ENCODE measurements at regions not wholly inside any gene's neighbourhood (a gene's known extent, or its start where the extent isn't known, plus 50 kb on each side); places are given as distances from the start of the nearest gene placed in this dataset.

- H3K4me2 ChIP-seq (ENCODE audit: low read length) = no peak overlapping the region
- no peak overlapping the region for H2AFZ ChIP-seq (ENCODE audit: low read length)
- H3K4me3 ChIP-seq (ENCODE audit: low read depth, low read length, poor library complexity, severe bottlenecking) = no peak overlapping the region
- H3F3A ChIP-seq (ENCODE audit: insufficient read depth, low read length) = no peaks in the 10 kb centered on the region
- no peak overlapping the region for H3K9ac ChIP-seq (ENCODE audit: low read length)
- H3K79me2 ChIP-seq (ENCODE audit: insufficient read depth, low read length) = no peaks in the 10 kb centered on the region
- TF ChIP-seq EZH2 (IDR thresholded peaks at IDR 0.05; ENCODE audit: borderline replicate concordance, low read length) (no peak), CTCF (IDR thresholded peaks at IDR 0.05; ENCODE audit: low read length) (no peak)
- no peaks in the 10 kb centered on the region for H3K36me3 ChIP-seq (ENCODE audit: insufficient read depth, low read length)
- no peak overlapping the region for H3K27ac ChIP-seq (ENCODE audit: low read depth, low read length, poor library complexity, severe bottlenecking)
- no peaks in the 10 kb centered on the region for H3K9me3 ChIP-seq (ENCODE audit: low read length)
- H3K4me1 ChIP-seq (ENCODE audit: insufficient read depth, low read length, severe bottlenecking) = no peaks in the 10 kb centered on the region
- H3K9me2 ChIP-seq (ENCODE audit: low read depth, low read length) = no peaks in the 10 kb centered on the region
- no peaks in the 10 kb centered on the region; the same call in 1 of the 2 replicates for H3K27me3 ChIP-seq (ENCODE audit: insufficient read depth, low read length)
- H4K20me1 ChIP-seq (ENCODE audit: insufficient read depth, low read length) = no peaks in the 10 kb centered on the region
Measured at GRCh38 chr5:2385818-2386217, 365.7 kb downstream of the IRX2 start.

- Histone ChIP-seq H3K36me3 (ENCODE audit: insufficient read depth, low read length) (no peaks in the 10 kb centered on the region), H3K9ac (ENCODE audit: low read length) (no peak overlapping the region), H3K9me3 (ENCODE audit: low read length) (no peaks in the 10 kb centered on the region), H3F3A (ENCODE audit: insufficient read depth, low read length) (no peaks in the 10 kb centered on the region), H3K9me2 (ENCODE audit: low read depth, low read length) (no peaks in the 10 kb centered on the region), H4K20me1 (ENCODE audit: insufficient read depth, low read length) (no peaks in the 10 kb centered on the region), H3K4me1 (ENCODE audit: insufficient read depth, low read length, severe bottlenecking) (no peaks in the 10 kb centered on the region), H3K79me2 (ENCODE audit: insufficient read depth, low read length) (no peaks in the 10 kb centered on the region), H3K27me3 (ENCODE audit: insufficient read depth, low read length) (no peaks in the 10 kb centered on the region), H2AFZ (ENCODE audit: low read length) (no peak overlapping the region), H3K4me2 (ENCODE audit: low read length) (no peak overlapping the region), H3K4me3 (ENCODE audit: low read depth, low read length, poor library complexity, severe bottlenecking) (no peak overlapping the region), H3K27ac (ENCODE audit: low read depth, low read length, poor library complexity, severe bottlenecking) (no peak overlapping the region)
- TF ChIP-seq EZH2 (IDR thresholded peaks at IDR 0.05; ENCODE audit: borderline replicate concordance, low read length) = no peak
- TF ChIP-seq CTCF (IDR thresholded peaks at IDR 0.05; ENCODE audit: low read length) = no peak
Measured at GRCh38 chr5:2383698-2384065, 367.8 kb downstream of the IRX2 start.

GRCh38 chr5:2382776-2383697 lies 368.4 kb downstream of the IRX2 start:
- Histone ChIP-seq H3K4me3 (ENCODE audit: low read depth, low read length, poor library complexity, severe bottlenecking) (no peak overlapping the region), H4K20me1 (ENCODE audit: insufficient read depth, low read length) (no peaks in the 10 kb centered on the region), H2AFZ (ENCODE audit: low read length) (no peak overlapping the region), H3K4me2 (ENCODE audit: low read length) (no peak overlapping the region), H3K9me3 (ENCODE audit: low read length) (no peaks in the 10 kb centered on the region), H3F3A (ENCODE audit: insufficient read depth, low read length) (no peaks in the 10 kb centered on the region), H3K27me3 (ENCODE audit: insufficient read depth, low read length) (no peaks in the 10 kb centered on the region), H3K9ac (ENCODE audit: low read length) (no peak overlapping the region), H3K36me3 (ENCODE audit: insufficient read depth, low read length) (no peaks in the 10 kb centered on the region), H3K79me2 (ENCODE audit: insufficient read depth, low read length) (no peaks in the 10 kb centered on the region), H3K9me2 (ENCODE audit: low read depth, low read length) (no peaks in the 10 kb centered on the region), H3K27ac (ENCODE audit: low read depth, low read length, poor library complexity, severe bottlenecking) (no peak overlapping the region), H3K4me1 (ENCODE audit: insufficient read depth, low read length, severe bottlenecking) (no peaks in the 10 kb centered on the region)
- TF ChIP-seq EZH2 (IDR thresholded peaks at IDR 0.05; ENCODE audit: borderline replicate concordance, low read length) (no peak), CTCF (IDR thresholded peaks at IDR 0.05; ENCODE audit: low read length) (no peak)

Measured in OCI-LY1 (cell line).